LoVo (cell line): ENCODE measurements at regions not wholly inside any gene's neighbourhood (a gene's known extent, or its start where the extent isn't known, plus 50 kb on each side); places are given as distances from the start of the nearest gene placed in this dataset.
"Not testable (repeated sequence)": the region's sequence is repeated elsewhere in the genome, so short reads cannot be mapped to it uniquely, and the experiment has no call there.

Experiments
- DNase-seq: peaks from one replicate; pipeline ENCODE4 v3.0.0-alpha.2; 2016; ENCODE audit warnings: low spot score

DNA sequence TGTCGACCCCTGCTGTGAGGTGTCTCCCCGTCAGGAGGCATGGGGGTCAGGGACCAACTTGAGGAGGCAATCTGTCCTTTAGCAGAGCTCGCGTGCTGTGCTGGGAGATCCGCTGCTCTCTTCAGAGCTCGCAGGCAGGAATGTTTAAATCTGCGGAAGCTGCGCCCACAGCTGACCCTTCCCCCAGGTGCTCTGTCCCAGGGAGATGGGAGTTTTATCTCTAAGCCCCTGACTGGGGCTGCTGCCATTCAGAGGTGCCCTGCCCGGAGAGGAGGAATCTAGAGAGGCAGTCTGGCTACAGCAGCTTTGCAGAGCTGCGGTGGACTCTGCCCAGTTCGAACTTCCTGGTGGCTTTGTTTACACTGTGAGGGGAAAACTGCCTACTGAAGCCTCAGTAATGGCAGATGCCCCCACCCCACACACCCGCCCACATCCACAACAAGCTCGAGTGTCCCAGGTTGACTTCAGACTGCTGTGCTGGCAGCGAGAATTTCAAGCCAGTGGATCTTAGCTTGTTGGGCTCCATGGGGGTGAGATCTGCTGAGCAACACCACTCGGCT is 133.1 kb downstream of the CENPC start:
- not testable (repeated sequence) for DNase-seq

DNA sequence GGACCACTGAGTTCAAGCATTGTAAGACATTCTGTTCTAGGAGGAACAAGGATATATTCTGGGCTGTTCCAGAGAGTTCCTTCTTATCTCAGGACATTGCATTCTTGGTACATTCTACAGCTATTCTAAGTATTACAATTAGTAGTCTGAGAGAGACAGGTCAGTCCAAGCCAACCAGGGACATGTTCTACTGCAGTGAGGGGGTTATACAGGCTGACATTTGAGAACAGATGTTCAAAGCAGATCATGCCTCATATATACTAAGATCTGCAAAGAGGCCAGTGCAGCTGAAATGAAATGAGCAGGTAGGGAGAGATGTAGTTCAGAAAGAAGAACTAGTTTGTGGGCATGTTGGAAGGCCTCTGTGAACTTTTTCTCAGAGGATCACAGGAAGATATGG is 142.0 kb downstream of the CENPC start:
- no peak for DNase-seq

DNA sequence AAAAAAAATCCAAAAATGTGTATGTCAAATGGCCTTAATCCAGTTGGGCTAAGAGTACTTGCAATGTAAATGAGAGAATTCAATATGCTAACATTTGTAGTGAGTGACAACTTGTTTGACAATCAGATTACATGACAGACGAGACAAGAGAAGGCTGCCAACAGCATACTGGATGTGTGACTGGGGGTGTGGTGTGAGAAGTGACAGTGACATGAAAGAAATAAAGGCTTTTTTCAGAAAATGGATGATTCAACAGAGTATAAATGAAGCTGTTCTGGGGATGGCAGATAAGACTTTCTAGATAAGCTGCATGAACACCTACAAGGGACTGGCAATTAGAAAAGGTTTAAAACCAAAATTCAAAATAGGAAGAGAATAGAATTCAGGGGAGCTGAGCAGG is 143.4 kb downstream of the CENPC start:
- DNase-seq, result no peak

DNA sequence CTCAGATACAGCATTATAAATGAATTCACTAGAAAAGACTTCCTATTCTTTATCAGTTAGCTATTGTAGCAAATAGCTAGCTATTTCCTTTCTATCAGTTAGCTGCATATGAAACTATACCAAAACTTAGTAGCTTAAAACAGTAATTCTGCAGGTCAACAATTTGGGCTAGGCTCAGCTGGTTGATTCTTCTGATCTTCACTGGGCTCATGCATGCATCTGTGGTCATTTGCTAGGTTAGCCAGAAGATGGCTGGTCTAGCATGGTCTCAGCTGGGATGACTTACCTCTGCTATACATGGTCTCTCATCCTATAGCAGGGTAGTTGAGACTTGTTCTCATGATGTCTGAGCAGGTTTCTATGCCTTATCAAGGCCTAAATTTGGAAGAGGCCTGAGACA is 147.4 kb downstream of the CENPC start:
- DNase-seq, result no peak

DNA sequence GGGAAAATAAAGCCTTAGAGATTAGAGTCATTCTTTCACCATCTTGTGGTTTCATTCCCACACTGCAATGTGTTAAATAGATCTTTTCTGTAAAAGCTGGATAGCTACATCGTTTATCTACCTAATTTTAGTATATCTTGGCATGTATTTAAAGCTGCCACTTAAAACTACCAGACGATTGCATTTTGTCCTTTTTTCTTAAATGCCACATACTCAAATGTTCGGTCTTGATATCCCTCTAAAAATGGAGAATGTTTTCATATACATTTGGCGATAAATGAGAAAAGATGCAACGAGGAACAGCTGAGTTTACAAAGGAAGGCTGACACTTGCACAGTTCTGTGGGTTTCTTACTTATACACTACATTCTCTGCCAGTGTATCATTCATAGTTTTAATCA is 148.3 kb downstream of the CENPC start:
- DNase-seq, result no peak

GRCh38 chr4:67396008-67396407 is 149.3 kb downstream of the CENPC start:
- no peak for DNase-seq

GRCh38 chr4:67394879-67395278 is 150.4 kb downstream of the CENPC start:
- DNase-seq, result no peak

- DNase-seq, result peak; percentile 64
Measured at GRCh38 chr4:67393699-67394281, 151.5 kb downstream of the CENPC start.

DNA sequence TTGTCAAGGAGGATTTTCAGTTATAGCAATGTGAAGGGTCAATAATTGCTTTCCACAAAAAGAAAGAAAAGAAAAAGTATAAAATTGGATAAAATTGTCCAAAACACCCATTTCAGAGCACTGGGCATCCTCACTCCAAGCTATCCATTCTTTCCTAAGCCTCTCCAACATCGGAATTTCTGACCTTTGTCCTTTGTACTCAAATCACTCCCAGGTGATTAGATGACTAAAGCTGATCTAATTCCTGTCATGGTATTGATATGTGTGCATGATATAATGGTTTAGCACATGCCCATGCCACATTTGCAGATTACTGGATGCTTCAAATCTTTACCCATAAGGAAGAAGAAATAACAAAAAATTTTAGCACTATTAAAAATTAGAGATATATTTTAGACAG is 152.3 kb downstream of the CENPC start:
- no peak for DNase-seq

- not testable (repeated sequence) for DNase-seq
Measured at GRCh38 chr4:67381406-67381804, 163.9 kb downstream of the CENPC start.

DNA sequence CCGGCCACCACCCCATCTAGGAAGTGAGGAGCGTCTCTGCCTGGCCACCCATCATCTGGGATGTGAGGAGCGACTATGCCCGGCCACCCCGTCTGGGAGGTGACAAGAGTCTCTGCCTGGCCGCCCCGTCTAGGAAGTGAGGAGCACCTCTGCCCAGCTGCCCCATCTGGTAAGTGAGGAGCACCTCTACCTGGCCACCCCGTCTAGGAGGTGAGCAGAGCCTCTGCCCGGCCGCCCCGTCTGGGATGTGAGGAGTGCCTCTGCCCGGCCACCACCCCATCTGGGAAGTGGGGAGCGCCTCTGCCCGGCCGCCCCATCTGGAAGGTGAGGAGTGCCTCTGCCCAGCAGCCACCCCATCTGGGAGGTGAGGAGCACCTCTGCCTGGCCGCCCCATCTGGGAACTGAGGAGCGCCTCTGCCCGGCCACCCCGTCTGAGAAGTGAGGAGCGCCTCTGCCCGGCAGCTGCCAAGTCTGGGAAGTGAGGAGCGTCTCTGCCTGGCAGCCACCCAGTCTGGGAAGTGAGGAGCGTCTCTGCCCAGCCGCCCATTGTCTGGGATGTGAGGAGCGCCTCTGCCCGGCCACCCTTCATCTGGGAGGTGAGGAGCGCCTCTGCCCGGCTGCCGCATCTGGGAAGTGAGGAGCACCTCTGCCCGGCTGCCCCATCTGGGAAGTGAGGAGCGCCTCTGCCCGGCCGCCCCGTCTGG is 164.4 kb downstream of the CENPC start:
- DNase-seq, result not testable (repeated sequence)

DNA sequence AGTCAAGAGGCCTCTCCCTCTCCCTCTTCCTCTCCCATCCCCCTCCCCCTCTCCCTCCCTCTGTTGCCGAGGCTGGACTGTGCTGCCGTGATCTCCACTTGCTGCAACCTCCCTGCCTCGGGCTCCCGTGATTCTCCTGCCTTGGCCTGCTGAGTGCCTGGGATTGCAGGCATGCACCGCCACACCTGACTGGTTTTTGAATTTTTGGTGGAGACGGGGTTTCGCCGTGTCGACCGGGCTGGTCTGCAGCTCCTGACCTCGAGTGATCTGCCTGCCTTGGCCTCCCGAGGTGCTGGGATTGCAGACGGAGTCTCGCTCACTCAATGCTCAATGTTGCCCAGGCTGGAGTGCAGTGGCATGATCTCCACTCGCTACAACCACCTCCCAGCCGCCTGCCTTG is 165.1 kb downstream of the CENPC start:
- no peak for DNase-seq

GRCh38 chr4:67375291-67375690 is 170.0 kb downstream of the CENPC start:
- no peak for DNase-seq

- DNase-seq, result no peak
Measured at GRCh38 chr4:67371615-67372014, 173.7 kb downstream of the CENPC start.

DNA sequence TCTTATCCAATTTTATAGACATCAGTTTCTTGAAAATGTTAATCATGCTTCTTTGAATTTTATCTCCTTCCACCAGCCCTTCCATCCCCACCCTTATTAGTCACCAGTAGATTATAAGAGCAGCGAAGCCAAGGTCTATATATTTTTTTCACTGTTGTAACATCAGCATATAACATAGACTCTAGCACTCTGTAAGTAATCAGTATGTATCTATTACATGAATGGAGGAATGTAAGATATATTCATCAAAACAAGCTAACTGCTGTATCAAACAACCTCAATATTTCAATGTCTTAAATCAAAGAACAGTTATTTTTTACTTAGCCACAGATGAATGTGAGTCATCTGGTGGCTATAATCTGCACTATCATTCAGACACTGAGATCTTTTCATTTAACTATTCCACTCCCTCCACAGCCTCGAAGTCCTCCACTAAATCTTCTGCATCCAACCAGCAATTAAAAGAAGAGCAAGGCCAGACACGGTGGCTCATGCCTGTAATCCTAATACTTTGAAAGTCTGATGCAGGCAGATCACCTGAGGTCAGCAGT is 178.9 kb downstream of the CENPC start:
- DNase-seq, result peak; percentile 59

- peak; percentile 59 for DNase-seq
Measured at GRCh38 chr4:67365661-67366245, 179.6 kb downstream of the CENPC start.

- no peak for DNase-seq
Measured at GRCh38 chr4:67355806-67356205, 189.5 kb downstream of the CENPC start.

DNA sequence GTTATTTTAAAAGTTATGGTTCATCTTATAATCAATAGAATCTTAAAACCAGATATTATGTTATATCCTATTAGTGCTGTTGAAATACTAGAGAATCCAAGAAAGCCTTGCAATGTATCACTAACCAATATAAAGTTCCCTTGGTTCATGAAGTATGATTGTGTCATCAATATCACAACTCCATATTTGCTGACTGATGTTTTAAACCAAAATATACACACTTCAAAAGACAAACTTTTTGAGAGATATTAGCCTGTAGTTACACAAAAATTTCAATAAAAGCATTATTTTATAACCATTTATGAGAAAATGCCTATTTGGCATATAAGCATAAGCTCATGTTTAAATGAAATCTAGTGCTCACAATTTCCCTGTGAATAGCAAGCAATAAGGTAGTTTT is 198.6 kb downstream of the CENPC start:
- DNase-seq, result no peak

- DNase-seq, result no peak
Measured at GRCh38 chr4:67344594-67345380, 200.5 kb downstream of the CENPC start.

DNA sequence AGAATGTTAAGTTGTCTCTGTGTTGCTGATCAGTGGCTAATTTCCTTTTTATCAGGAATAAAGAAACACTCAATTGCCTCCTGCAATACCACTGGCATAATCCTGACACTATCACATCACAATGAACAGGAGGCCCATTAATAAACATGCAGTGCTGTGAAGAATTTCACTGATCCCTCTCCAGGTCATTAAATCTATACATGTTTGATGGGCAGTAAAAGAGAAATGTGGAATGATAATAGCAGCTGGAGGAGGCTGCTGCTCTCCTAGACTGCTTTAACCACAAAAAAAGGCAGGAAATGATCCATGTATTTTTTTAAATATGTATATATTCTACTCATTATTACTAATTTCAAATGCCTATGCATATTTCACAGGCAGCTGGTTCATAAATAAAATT is 202.1 kb downstream of the CENPC start:
- no peak for DNase-seq

GRCh38 chr4:67342291-67342690 is 203.0 kb downstream of the CENPC start:
- DNase-seq, result no peak

GRCh38 chr4:67333664-67334063 is 211.6 kb downstream of the CENPC start:
- no peak for DNase-seq
